GM13977 (cell line): ENCODE measurements at regions not wholly inside any gene's neighbourhood (a gene's known extent, or its start where the extent isn't known, plus 50 kb on each side); places are given as distances from the start of the nearest gene placed in this dataset.
"Not testable (repeated sequence)": the region's sequence is repeated elsewhere in the genome, so short reads cannot be mapped to it uniquely, and the experiment has no call there.

ENCODE experiments used
- DNase-seq: peaks from one replicate; pipeline ENCODE4 v3.0.0; 2012; ENCODE audit warnings: low spot score
- CTCF ChIP-seq: IDR thresholded peaks from 2 replicates; pipeline ENCODE4 v1.5.1; 2012; ENCODE audit warnings: mild to moderate bottlenecking, control low read depth; ENCODE audit not compliant: insufficient read depth; ENCODE audit errors: extremely low read depth, missing control alignments
- in situ Hi-C: fragments of 300-500 bp; cut with MboI; formaldehyde crosslinking; loops from one replicate; pipeline ENCODE4 v1.12.0; 2022; ENCODE audit warnings: low sequenced_read_pairs, low pct_unique_long_range_greater_than_20kb, mixed read lengths, inconsistent platforms; ENCODE audit not compliant: unreplicated experiment

GRCh38 chr2:105510761-105511528 is 112.1 kb upstream of the FHL2 start:
- TF ChIP-seq CTCF: no peak
- no peak for DNase-seq
- in situ Hi-C loops: no loop called here

- no peak for TF ChIP-seq CTCF
- in situ Hi-C loops: no loop called here
- DNase-seq: no peak
Measured at GRCh38 chr2:105509269-105510086, 110.6 kb upstream of the FHL2 start.

GRCh38 chr2:105506860-105507259 is 108.0 kb upstream of the FHL2 start:
- in situ Hi-C loops, DNase-seq: not testable (repeated sequence)

GRCh38 chr2:105504459-105504858 is 105.6 kb upstream of the FHL2 start:
- in situ Hi-C loops: no loop called here
- TF ChIP-seq CTCF: no peak

GRCh38 chr2:105502625-105503334 is 103.9 kb upstream of the FHL2 start:
- DNase-seq: no peak
- in situ Hi-C loops: no loop called here
- TF ChIP-seq CTCF: no peak

More at GRCh38 chr2:105504459-105504858, 105.6 kb upstream of the FHL2 start:
- DNase-seq: no peak

- TF ChIP-seq CTCF: no peak
Measured at GRCh38 chr2:105498281-105498846, 99.5 kb upstream of the FHL2 start.

More at GRCh38 chr2:105498281-105498846, 99.5 kb upstream of the FHL2 start:
- no peak for DNase-seq
- in situ Hi-C loops: no loop called here
